ENCODE measurements at regions not wholly inside any gene's neighbourhood (a gene's known extent, or its start where the extent isn't known, plus 50 kb on each side); places are given as distances from the start of the nearest gene placed in this dataset.

GRCh38 chr6:6439778-6440177, 119.3 kb upstream of the F13A1 start:
- 74% methylated on average over 1 of the region's 1 CpG for WGBS
- Histone ChIP-seq H3K9me3 (ENCODE audit: control insufficient read depth in 4 of 4, low read length in 3 of 4) (no peaks in the 10 kb centered on the region), H3K27me3 (ENCODE audit: control insufficient read depth in 4 of 4, insufficient read depth in 4 of 4, low read length in 3 of 4) (no peaks in the 10 kb centered on the region), H3K36me3 (ENCODE audit: control insufficient read depth in 4 of 4, insufficient read depth in 3 of 4, low read depth in 1 of 4, low read length in 3 of 4) (no peaks in the 10 kb centered on the region), H3K4me3 (ENCODE audit: low read depth in 1 of 3, low read length in 3 of 3) (no peak overlapping the region), H3K9ac (ENCODE audit: low read depth in 1 of 2, low read length in 2 of 2) (no peak overlapping the region), H3K4me1 (ENCODE audit: control insufficient read depth in 4 of 4, insufficient read depth in 4 of 4, low read length in 3 of 4) (no peaks in the 10 kb centered on the region), H3K27ac (ENCODE audit: low read depth in 1 of 2, low read length in 2 of 2) (no peak overlapping the region)
- TF ChIP-seq GABPA (IDR thresholded peaks at IDR 0.05 in 1 of 2, conservative IDR thresholded peaks at IDR 0.05 in 1 of 2), result no peak
- TF ChIP-seq HNF4G (IDR thresholded peaks at IDR 0.05), result no peak
- TF ChIP-seq ZBTB33 (IDR thresholded peaks at IDR 0.05), result no peak
- TF ChIP-seq HNF4A (conservative IDR thresholded peaks at IDR 0.05), result no peak
- TF ChIP-seq RAD21 (IDR thresholded peaks at IDR 0.05), result no peak
- no peak for TF ChIP-seq FOXA2 (IDR thresholded peaks at IDR 0.05)
- TF ChIP-seq EGR1 (IDR thresholded peaks at IDR 0.05; ENCODE audit: low read depth in 2 of 2), result no peak
- no peak for TF ChIP-seq RXRA (IDR thresholded peaks at IDR 0.05)
- TF ChIP-seq SP1 (IDR thresholded peaks at IDR 0.05), result no peak
- no peak for TF ChIP-seq TAF1 (conservative IDR thresholded peaks at IDR 0.05)
- no peak for TF ChIP-seq YY1 (IDR thresholded peaks at IDR 0.05)
- TF ChIP-seq NR2F2 (IDR thresholded peaks at IDR 0.05), result no peak
- no peak for TF ChIP-seq ATF3 (IDR thresholded peaks at IDR 0.05)
- DNase-seq (ENCODE audit: low spot score), result no peak

- Histone ChIP-seq H3K9ac (ENCODE audit: low read depth in 1 of 2, low read length in 2 of 2) (no peak overlapping the region), H3K9me3 (ENCODE audit: control insufficient read depth in 4 of 4, low read length in 3 of 4) (no peaks in the 10 kb centered on the region), H3K27me3 (ENCODE audit: control insufficient read depth in 4 of 4, insufficient read depth in 4 of 4, low read length in 3 of 4) (no peaks in the 10 kb centered on the region), H3K4me3 (ENCODE audit: low read depth in 1 of 3, low read length in 3 of 3) (no peak overlapping the region), H3K36me3 (ENCODE audit: control insufficient read depth in 4 of 4, insufficient read depth in 3 of 4, low read depth in 1 of 4, low read length in 3 of 4) (no peaks in the 10 kb centered on the region), H3K4me1 (ENCODE audit: control insufficient read depth in 4 of 4, insufficient read depth in 4 of 4, low read length in 3 of 4) (no peaks in the 10 kb centered on the region), H3K27ac (ENCODE audit: low read depth in 1 of 2, low read length in 2 of 2) (no peak overlapping the region)
- no peak for DNase-seq (ENCODE audit: low spot score)
- WGBS, result 13% methylated on average over 2 of the region's 2 CpGs
- no peak for TF ChIP-seq ZBTB33 (IDR thresholded peaks at IDR 0.05)
- no peak for TF ChIP-seq SP1 (IDR thresholded peaks at IDR 0.05)
- TF ChIP-seq JUND (IDR thresholded peaks at IDR 0.05), result no peak
- TF ChIP-seq NR2F2 (IDR thresholded peaks at IDR 0.05), result no peak
- no peak for TF ChIP-seq FOXA1 (IDR thresholded peaks at IDR 0.05)
- no peak for TF ChIP-seq REST (IDR thresholded peaks at IDR 0.05)
- no peak for TF ChIP-seq YY1 (IDR thresholded peaks at IDR 0.05)
- no peak for TF ChIP-seq HNF4A (conservative IDR thresholded peaks at IDR 0.05)
- TF ChIP-seq ATF3 (IDR thresholded peaks at IDR 0.05), result no peak
- TF ChIP-seq EGR1 (IDR thresholded peaks at IDR 0.05; ENCODE audit: low read depth in 2 of 2), result no peak
- TF ChIP-seq MAX (IDR thresholded peaks at IDR 0.05), result no peak
- no peak for TF ChIP-seq GABPA (IDR thresholded peaks at IDR 0.05 in 1 of 2, conservative IDR thresholded peaks at IDR 0.05 in 1 of 2)
Observed at GRCh38 chr6:6452002-6452401, 131.5 kb upstream of the F13A1 start.

Measured in liver (tissue), 7 donors.